22Rv1 (cell line): ENCODE measurements at regions not wholly inside any gene's neighbourhood (a gene's known extent, or its start where the extent isn't known, plus 50 kb on each side); places are given as distances from the start of the nearest gene placed in this dataset.

Experiments used
- H3K27ac ChIP-seq: fragments of 450-650 bp; 2 replicates; pipeline ENCODE4 v1.5.1; 2017
- CTCF ChIP-seq: fragments of 450-650 bp; IDR thresholded peaks from 2 replicates; pipeline ENCODE4 v1.5.1; 2017; ENCODE audit warnings: mild to moderate bottlenecking
- ZFX ChIP-seq: fragments of 450-650 bp; IDR thresholded peaks from 2 replicates; pipeline ENCODE4 v1.6.1; 2017; ENCODE audit warnings: antibody characterized with exemption, borderline replicate concordance

- TF ChIP-seq CTCF, result no peak
- no peak for TF ChIP-seq ZFX
- H3K27ac ChIP-seq, result no peak overlapping the region
These were observed 104.8 kb upstream of the SLC25A13 start for GRCh38 chr7:96426685-96427084.

- H3K27ac ChIP-seq, result no peak overlapping the region
- TF ChIP-seq ZFX, result no peak
- TF ChIP-seq CTCF, result no peak
These were observed 104.1 kb upstream of the SLC25A13 start for GRCh38 chr7:96426027-96426426.

GRCh38 chr7:96424411-96424810, 102.5 kb upstream of the SLC25A13 start:
- TF ChIP-seq CTCF (no peak), ZFX (no peak)
- H3K27ac ChIP-seq, result no peak overlapping the region

- TF ChIP-seq ZFX, result no peak
- TF ChIP-seq CTCF, result no peak
These were observed 100.5 kb upstream of the SLC25A13 start for GRCh38 chr7:96422388-96422787.

GRCh38 chr7:96418581-96418980, 96.7 kb upstream of the SLC25A13 start:
- TF ChIP-seq CTCF, result no peak
- no peak for TF ChIP-seq ZFX
- no peak overlapping the region for H3K27ac ChIP-seq

More at GRCh38 chr7:96422388-96422787, 100.5 kb upstream of the SLC25A13 start:
- H3K27ac ChIP-seq, result no peak overlapping the region

GRCh38 chr7:96417784-96418183, 95.9 kb upstream of the SLC25A13 start:
- no peak overlapping the region for H3K27ac ChIP-seq
- TF ChIP-seq ZFX (no peak), CTCF (no peak)

- no peak for TF ChIP-seq ZFX
- TF ChIP-seq CTCF, result no peak
These were observed 94.7 kb upstream of the SLC25A13 start for GRCh38 chr7:96416599-96416998.

More at GRCh38 chr7:96416599-96416998, 94.7 kb upstream of the SLC25A13 start:
- no peak overlapping the region for H3K27ac ChIP-seq
